Natural killer cell (primary cell): ENCODE measurements at regions not wholly inside any gene's neighbourhood (a gene's known extent, or its start where the extent isn't known, plus 50 kb on each side); places are given as distances from the start of the nearest gene placed in this dataset.

Experiments
- ATAC-seq, 3 donors: fragments of 150-1000 bp in 2 of 3; fragments of 200-7000 bp in 1 of 3; cut with Tn5 transposase; 1 replicate in 1 of 3; 2 replicates in 2 of 3; pipeline ENCODE4 v1.10.0; 2021; ENCODE audit warnings: mild to moderate bottlenecking in 2 of 3, moderate library complexity in 2 of 3
- DNase-seq, 2 donors: peaks; one replicate each; pipeline versions ENCODE4 v3.0.0 to v3.0.0-alpha.2; 2013 to 2021; ENCODE audit warnings: mixed read lengths in 1 of 2
- H3K27ac ChIP-seq: one replicate; pipeline ENCODE4 v1.5.1; 2013; ENCODE audit warnings: mild to moderate bottlenecking, low read length
- H3K27me3 ChIP-seq: one replicate; pipeline ENCODE4 v1.6.1; 2013; ENCODE audit warnings: low read length; ENCODE audit not compliant: control insufficient read depth, insufficient read depth
- H3K36me3 ChIP-seq: one replicate; pipeline ENCODE4 v1.6.1; 2013; ENCODE audit warnings: low read length; ENCODE audit not compliant: control insufficient read depth, insufficient read depth
- H3K4me1 ChIP-seq: one replicate; pipeline ENCODE4 v1.6.1; 2013; ENCODE audit warnings: low read length; ENCODE audit not compliant: control insufficient read depth, insufficient read depth
- H3K4me3 ChIP-seq: one replicate; pipeline ENCODE4 v1.5.1; 2013; ENCODE audit warnings: low read length
- H3K9me3 ChIP-seq: one replicate; pipeline ENCODE4 v1.6.1; 2013; ENCODE audit warnings: low read length; ENCODE audit not compliant: control insufficient read depth, insufficient read depth
- H3K27ac Mint-ChIP-seq, 2 donors: one replicate each; pipeline ENCODE4 v1.8.0; 2022; ENCODE audit warnings: mild to moderate bottlenecking in 2 of 2, mixed read lengths in 2 of 2, moderate library complexity in 1 of 2
- H3K27me3 Mint-ChIP-seq, 2 donors: one replicate each; pipeline ENCODE4 v1.8.0; 2022; ENCODE audit warnings: low read depth in 2 of 2, mixed read lengths in 2 of 2
- H3K36me3 Mint-ChIP-seq: one replicate; pipeline ENCODE4 v1.8.0; 2022; ENCODE audit warnings: mixed read lengths
- H3K4me1 Mint-ChIP-seq, 2 donors: one replicate each; pipeline ENCODE4 v1.8.0; 2022; ENCODE audit warnings: mixed read lengths in 2 of 2
- H3K4me3 Mint-ChIP-seq: one replicate; pipeline ENCODE4 v1.8.0; 2022; ENCODE audit warnings: mild to moderate bottlenecking, moderate library complexity, mixed read lengths
- H3K9me3 Mint-ChIP-seq, 2 donors: one replicate each; pipeline ENCODE4 v1.8.0; 2022; ENCODE audit warnings: mixed read lengths in 2 of 2
- WGBS: methylation state at CpG from one replicate; pipeline ENCODE4 v1.1.7; 2013; ENCODE audit warnings: missing lambda C conversion rate; ENCODE audit not compliant: insufficient coverage; 5-methylcytosine and 5-hydroxymethylcytosine counted together
- intact Hi-C: fragments of 100-400 bp; cut with micrococcal nuclease; formaldehyde crosslinking; loops from one replicate; pipeline ENCODE4 v1.14.2; 2022
- TF ChIP-seq, protein P1 (sequence below): fragments of 200-600 bp; IDR thresholded peaks from one replicate; pipeline ENCODE4 v1.8.0; 2022; ENCODE audit warnings: antibody characterized with exemption

DNA sequence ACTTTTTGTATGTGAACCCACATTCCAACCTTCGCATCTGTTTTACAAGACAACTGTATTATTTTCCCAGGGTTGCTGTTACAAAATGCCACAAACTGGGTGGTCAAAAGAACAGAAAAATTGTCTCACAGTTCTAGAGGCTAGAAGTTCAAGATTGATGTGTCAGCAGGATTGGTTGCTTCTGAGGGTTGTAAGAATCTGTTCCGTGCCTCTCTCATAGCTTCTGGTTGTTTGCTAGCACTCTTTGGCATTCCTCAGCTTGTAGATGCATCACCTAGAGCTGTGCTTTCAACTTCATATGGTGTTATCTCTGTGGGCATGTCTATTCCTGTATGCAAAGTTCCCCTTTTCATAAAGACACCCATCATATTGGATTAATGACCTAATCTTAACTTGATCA is 1067.2 kb downstream of the EPHA7 start:
- Histone ChIP-seq H3K4me3 (no peak overlapping the region), H3K27me3 (no peaks in the 10 kb centered on the region), H3K4me1 (no peaks in the 10 kb centered on the region), H3K9me3 (no peaks in the 10 kb centered on the region), H3K36me3 (no peaks in the 10 kb centered on the region), H3K27ac (no peak overlapping the region)
- Mint-ChIP-seq H3K4me3 (no peak overlapping the region), H3K27me3 (no peaks in the 10 kb centered on the region), H3K36me3 (no peaks in the 10 kb centered on the region), H3K27ac (no peak overlapping the region), H3K4me1 (no peaks in the 10 kb centered on the region), H3K9me3 (peaks cover 4 to 8% of the 10 kb centered on the region in 2 donors)
- ATAC-seq (no peak), DNase-seq (no peak)
- intact Hi-C loops = no loop called here
- 83% methylated on average over 2 of the region's 2 CpGs for WGBS
- TF ChIP-seq, protein P1, sequence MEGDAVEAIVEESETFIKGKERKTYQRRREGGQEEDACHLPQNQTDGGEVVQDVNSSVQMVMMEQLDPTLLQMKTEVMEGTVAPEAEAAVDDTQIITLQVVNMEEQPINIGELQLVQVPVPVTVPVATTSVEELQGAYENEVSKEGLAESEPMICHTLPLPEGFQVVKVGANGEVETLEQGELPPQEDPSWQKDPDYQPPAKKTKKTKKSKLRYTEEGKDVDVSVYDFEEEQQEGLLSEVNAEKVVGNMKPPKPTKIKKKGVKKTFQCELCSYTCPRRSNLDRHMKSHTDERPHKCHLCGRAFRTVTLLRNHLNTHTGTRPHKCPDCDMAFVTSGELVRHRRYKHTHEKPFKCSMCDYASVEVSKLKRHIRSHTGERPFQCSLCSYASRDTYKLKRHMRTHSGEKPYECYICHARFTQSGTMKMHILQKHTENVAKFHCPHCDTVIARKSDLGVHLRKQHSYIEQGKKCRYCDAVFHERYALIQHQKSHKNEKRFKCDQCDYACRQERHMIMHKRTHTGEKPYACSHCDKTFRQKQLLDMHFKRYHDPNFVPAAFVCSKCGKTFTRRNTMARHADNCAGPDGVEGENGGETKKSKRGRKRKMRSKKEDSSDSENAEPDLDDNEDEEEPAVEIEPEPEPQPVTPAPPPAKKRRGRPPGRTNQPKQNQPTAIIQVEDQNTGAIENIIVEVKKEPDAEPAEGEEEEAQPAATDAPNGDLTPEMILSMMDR = no peak

DNA sequence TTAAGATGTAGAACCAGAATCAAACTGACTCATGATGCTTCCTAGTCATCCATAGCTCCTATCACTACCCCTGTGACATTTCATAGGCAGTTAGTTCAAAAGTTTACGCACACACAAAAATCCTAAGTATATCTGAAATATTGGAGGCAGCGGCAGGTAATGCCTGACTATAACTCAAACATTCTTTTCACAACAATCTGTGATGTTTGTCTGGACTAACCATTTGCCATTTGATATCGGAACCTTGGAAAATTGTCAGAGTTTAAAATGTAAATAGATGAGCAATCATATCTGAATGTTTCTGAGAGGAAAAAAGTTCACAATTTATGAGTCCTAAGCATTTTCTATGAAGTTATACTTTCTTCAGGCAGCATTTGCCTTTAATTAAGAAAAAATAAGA is 1078.2 kb downstream of the EPHA7 start:
- H3K27ac ChIP-seq = no peak overlapping the region
- no peaks in the 10 kb centered on the region for H3K27me3 ChIP-seq
- ATAC-seq (no peak), DNase-seq (no peak)
- no peak overlapping the region for H3K4me3 ChIP-seq
- WGBS = 92% methylated on average over 2 of the region's 3 CpGs
- intact Hi-C loops = no loop called here
- no peaks in the 10 kb centered on the region for H3K4me1 ChIP-seq
- TF ChIP-seq, protein P1 = no peak
- no peaks in the 10 kb centered on the region for H3K4me1 Mint-ChIP-seq
- no peaks in the 10 kb centered on the region for H3K36me3 Mint-ChIP-seq
- H3K9me3 ChIP-seq = no peaks in the 10 kb centered on the region
- no peak overlapping the region for H3K27ac Mint-ChIP-seq
- no peaks in the 10 kb centered on the region for H3K27me3 Mint-ChIP-seq
- H3K9me3 Mint-ChIP-seq = peaks cover 2 to 4% of the 10 kb centered on the region in 2 donors
- no peaks in the 10 kb centered on the region for H3K36me3 ChIP-seq
- no peak overlapping the region for H3K4me3 Mint-ChIP-seq

DNA sequence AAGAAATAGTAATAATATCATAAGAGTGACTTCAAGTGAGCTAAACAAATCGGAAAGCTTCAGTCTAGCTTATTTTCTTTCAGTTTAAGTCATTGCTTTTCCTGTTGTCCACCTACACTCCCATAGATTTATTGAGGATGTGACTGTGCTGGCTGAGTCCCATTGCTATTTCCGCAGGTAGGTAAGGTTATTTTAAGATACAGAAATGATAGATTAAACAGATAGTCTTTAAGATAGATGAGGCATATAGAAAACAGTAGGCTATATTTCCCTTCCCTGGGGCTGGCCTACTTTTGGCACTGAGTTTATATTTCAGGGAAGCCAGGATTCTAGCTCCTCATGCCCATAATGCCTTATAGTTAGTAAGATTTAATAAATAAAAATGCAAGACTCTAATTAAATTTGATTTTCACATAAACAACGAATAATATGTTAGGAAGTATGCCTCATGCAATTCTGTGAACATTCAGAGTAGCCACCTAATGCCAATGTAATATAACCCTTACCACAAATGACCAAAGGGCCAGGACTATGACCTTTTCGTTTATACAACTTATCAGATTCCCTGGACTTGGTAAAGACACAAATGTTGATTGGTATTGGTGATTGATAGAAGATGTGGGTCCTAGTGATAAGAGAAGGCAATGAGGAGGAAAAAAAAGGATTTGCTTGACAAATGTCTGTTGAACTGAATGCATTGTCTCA is 1079.3 kb downstream of the EPHA7 start:
- no peaks in the 10 kb centered on the region for H3K27me3 Mint-ChIP-seq

More for the DNA sequence above, 1079.3 kb downstream of the EPHA7 start:
- H3K36me3 ChIP-seq = no peaks in the 10 kb centered on the region
- no peaks in the 10 kb centered on the region for H3K4me1 Mint-ChIP-seq
- H3K9me3 ChIP-seq = no peaks in the 10 kb centered on the region
- no peak overlapping the region for H3K27ac Mint-ChIP-seq
- no peak for DNase-seq
- ATAC-seq = no peak
- no peaks in the 10 kb centered on the region for H3K4me1 ChIP-seq
- H3K4me3 ChIP-seq = no peak overlapping the region
- intact Hi-C loops = no loop called here
- peaks cover 6% of the 10 kb centered on the region for H3K36me3 Mint-ChIP-seq
- TF ChIP-seq, protein P1 = no peak
- H3K4me3 Mint-ChIP-seq = no peak overlapping the region
- no peaks in the 10 kb centered on the region for H3K27me3 ChIP-seq
- no peak overlapping the region for H3K27ac ChIP-seq
- WGBS = 56% methylated on average over 2 of the region's 4 CpGs
- H3K9me3 Mint-ChIP-seq = peaks cover 5 to 9% of the 10 kb centered on the region in 2 donors
